KMS-11 (cell line): ENCODE measurements at regions not wholly inside any gene's neighbourhood (a gene's known extent, or its start where the extent isn't known, plus 50 kb on each side); places are given as distances from the start of the nearest gene placed in this dataset.

ENCODE experiments used
- H2AFZ ChIP-seq: fragments of 200-600 bp; sonication (generic); 2 replicates; pipeline ENCODE4 v1.6.1; 2016; ENCODE audit warnings: antibody characterized with exemption, mixed run types, low read depth
- H3K27ac ChIP-seq: fragments of 200-600 bp; sonication (generic); 2 replicates; pipeline ENCODE4 v1.6.1; 2016; ENCODE audit warnings: mild to moderate bottlenecking, mixed run types
- H3K27me3 ChIP-seq: fragments of 200-600 bp; sonication (generic); 2 replicates; pipeline ENCODE4 v1.6.1; 2017; ENCODE audit warnings: mild to moderate bottlenecking, low read depth, mixed run types, moderate library complexity; ENCODE audit not compliant: insufficient read depth
- H3K36me3 ChIP-seq: fragments of 200-600 bp; sonication (generic); 2 replicates; pipeline ENCODE4 v1.6.1; 2017; ENCODE audit warnings: mild to moderate bottlenecking, mixed run types; ENCODE audit not compliant: insufficient read depth
- H3K4me1 ChIP-seq: fragments of 200-600 bp; sonication (generic); 2 replicates; pipeline ENCODE4 v1.6.1; 2016; ENCODE audit warnings: mild to moderate bottlenecking, low read depth, mixed run types; ENCODE audit not compliant: poor library complexity, severe bottlenecking
- H3K4me2 ChIP-seq: fragments of 200-600 bp; sonication (generic); 2 replicates; pipeline ENCODE4 v1.7.0; 2016; ENCODE audit warnings: mild to moderate bottlenecking, mixed run types
- H3K4me3 ChIP-seq: fragments of 200-600 bp; sonication (generic); IDR thresholded peaks from 2 replicates; pipeline ENCODE4 v1.6.1; 2017; ENCODE audit warnings: low read depth, low read length, mixed read lengths; ENCODE audit not compliant: insufficient read depth
- H3K79me2 ChIP-seq: fragments of 200-600 bp; sonication (generic); 2 replicates; pipeline ENCODE4 v1.6.1; 2016; ENCODE audit warnings: low read depth, mixed run types; ENCODE audit not compliant: insufficient read depth
- H3K9ac ChIP-seq: fragments of 200-600 bp; sonication (generic); 2 replicates; pipeline ENCODE4 v1.6.1; 2016; ENCODE audit warnings: mild to moderate bottlenecking, mixed run types
- H4K20me1 ChIP-seq: fragments of 200-600 bp; sonication (generic); 2 replicates; pipeline ENCODE4 v1.6.1; 2016; ENCODE audit warnings: mild to moderate bottlenecking, mixed run types; ENCODE audit not compliant: insufficient read depth
- CTCF ChIP-seq: fragments of 200-600 bp; sonication (generic); conservative IDR thresholded peaks from 2 replicates; pipeline ENCODE4 v1.6.1; 2017; ENCODE audit warnings: low read depth, mild to moderate bottlenecking, antibody characterized with exemption, low read length, moderate library complexity, mixed read lengths

GRCh38 chr4:126268106-126268505 lies 953.4 kb downstream of the FAT4 start:
- H3K4me3 ChIP-seq, result no peak overlapping the region
- no peaks in the 10 kb centered on the region for H3K4me1 ChIP-seq
- H3K79me2 ChIP-seq, result no peaks in the 10 kb centered on the region
- no peak overlapping the region for H3K9ac ChIP-seq
- no peaks in the 10 kb centered on the region for H4K20me1 ChIP-seq
- H3K36me3 ChIP-seq, result no peaks in the 10 kb centered on the region
- no peak for TF ChIP-seq CTCF
- no peak overlapping the region for H2AFZ ChIP-seq
- H3K27me3 ChIP-seq, result no peaks in the 10 kb centered on the region
- no peak overlapping the region for H3K27ac ChIP-seq
- H3K4me2 ChIP-seq, result no peak overlapping the region

GRCh38 chr4:126269106-126269505 lies 954.4 kb downstream of the FAT4 start:
- TF ChIP-seq CTCF, result no peak
- Histone ChIP-seq H3K4me2 (no peak overlapping the region), H4K20me1 (no peaks in the 10 kb centered on the region), H3K4me1 (no peaks in the 10 kb centered on the region), H3K27me3 (no peaks in the 10 kb centered on the region), H2AFZ (no peak overlapping the region), H3K9ac (no peak overlapping the region), H3K27ac (no peak overlapping the region), H3K4me3 (no peak overlapping the region), H3K36me3 (no peaks in the 10 kb centered on the region), H3K79me2 (no peaks in the 10 kb centered on the region)

- Histone ChIP-seq H4K20me1 (no peaks in the 10 kb centered on the region), H3K27ac (no peak overlapping the region), H3K9ac (no peak overlapping the region), H3K4me1 (no peaks in the 10 kb centered on the region), H3K4me3 (no peak overlapping the region), H3K4me2 (no peak overlapping the region), H3K79me2 (no peaks in the 10 kb centered on the region), H3K27me3 (no peaks in the 10 kb centered on the region), H2AFZ (no peak overlapping the region), H3K36me3 (no peaks in the 10 kb centered on the region)
- TF ChIP-seq CTCF, result no peak
Measured at GRCh38 chr4:126271292-126271691, 956.5 kb downstream of the FAT4 start.

GRCh38 chr4:126273746-126274145 lies 959.0 kb downstream of the FAT4 start:
- H3K79me2 ChIP-seq, result no peaks in the 10 kb centered on the region
- H3K4me1 ChIP-seq, result no peaks in the 10 kb centered on the region
- no peaks in the 10 kb centered on the region for H4K20me1 ChIP-seq
- H3K9ac ChIP-seq, result no peak overlapping the region
- H2AFZ ChIP-seq, result no peak overlapping the region
- H3K36me3 ChIP-seq, result no peaks in the 10 kb centered on the region
- H3K4me3 ChIP-seq, result no peak overlapping the region
- H3K27ac ChIP-seq, result no peak overlapping the region
- H3K4me2 ChIP-seq, result no peak overlapping the region
- no peak for TF ChIP-seq CTCF
- H3K27me3 ChIP-seq, result no peaks in the 10 kb centered on the region

- no peak overlapping the region for H3K9ac ChIP-seq
- no peaks in the 10 kb centered on the region for H3K27me3 ChIP-seq
- H3K36me3 ChIP-seq, result no peaks in the 10 kb centered on the region
- no peak overlapping the region for H3K4me2 ChIP-seq
- no peak overlapping the region for H3K4me3 ChIP-seq
- no peaks in the 10 kb centered on the region for H3K4me1 ChIP-seq
- H4K20me1 ChIP-seq, result no peaks in the 10 kb centered on the region
- no peak overlapping the region for H3K27ac ChIP-seq
- no peak for TF ChIP-seq CTCF
- H3K79me2 ChIP-seq, result no peaks in the 10 kb centered on the region
- no peak overlapping the region for H2AFZ ChIP-seq
Measured at GRCh38 chr4:126291886-126292285, 977.1 kb downstream of the FAT4 start.
